ENCODE measurements at regions not wholly inside any gene's neighbourhood (a gene's known extent, or its start where the extent isn't known, plus 50 kb on each side); places are given as distances from the start of the nearest gene placed in this dataset.

GRCh38 chr20:19945732-19946670 is 71.2 kb upstream of the NAA20 start:
- no peak for TF ChIP-seq CTCF (conservative IDR thresholded peaks at IDR 0.05; ENCODE audit: low read length)
- TF ChIP-seq EZH2phosphoT487 (IDR thresholded peaks at IDR 0.05; ENCODE audit: borderline replicate concordance, low read depth, low read length) = no peak
